ENCODE measurements at regions not wholly inside any gene's neighbourhood (a gene's known extent, or its start where the extent isn't known, plus 50 kb on each side); places are given as distances from the start of the nearest gene placed in this dataset.

GRCh38 chr5:20654746-20655145, 666.7 kb upstream of the CDH18 start:
- FAIRE-seq = no peak
- no peak for DNase-seq (ENCODE audit: insufficient read length, low spot score)
- no peak for TF ChIP-seq POLR2A (IDR thresholded peaks at IDR 0.05; ENCODE audit: low read depth, low read length)

GRCh38 chr5:20654033-20654432, 666.0 kb upstream of the CDH18 start:
- FAIRE-seq (no peak), DNase-seq (ENCODE audit: insufficient read length, low spot score) (no peak)
- no peak for TF ChIP-seq POLR2A (IDR thresholded peaks at IDR 0.05; ENCODE audit: low read depth, low read length)

GRCh38 chr5:20649966-20650365, 662.0 kb upstream of the CDH18 start:
- TF ChIP-seq POLR2A (IDR thresholded peaks at IDR 0.05; ENCODE audit: low read depth, low read length) = no peak
- DNase-seq (ENCODE audit: insufficient read length, low spot score) = no peak
- FAIRE-seq = no peak

GRCh38 chr5:20648981-20649380, 661.0 kb upstream of the CDH18 start:
- no peak for FAIRE-seq
- TF ChIP-seq POLR2A (IDR thresholded peaks at IDR 0.05; ENCODE audit: low read depth, low read length) = no peak
- no peak for DNase-seq (ENCODE audit: insufficient read length, low spot score)

- no peak for TF ChIP-seq POLR2A (IDR thresholded peaks at IDR 0.05; ENCODE audit: low read depth, low read length)
- FAIRE-seq = peak; percentile 58
- no peak for DNase-seq (ENCODE audit: insufficient read length, low spot score)
These were observed 648.7 kb upstream of the CDH18 start for GRCh38 chr5:20636686-20637085.

- DNase-seq (ENCODE audit: insufficient read length, low spot score) (no peak), FAIRE-seq (no peak)
- no peak for TF ChIP-seq POLR2A (IDR thresholded peaks at IDR 0.05; ENCODE audit: low read depth, low read length)
These were observed 631.6 kb upstream of the CDH18 start for GRCh38 chr5:20619591-20619990.

GRCh38 chr5:20618340-20618739, 630.3 kb upstream of the CDH18 start:
- TF ChIP-seq POLR2A (IDR thresholded peaks at IDR 0.05; ENCODE audit: low read depth, low read length) = no peak
- FAIRE-seq (no peak), DNase-seq (ENCODE audit: insufficient read length, low spot score) (no peak)

- FAIRE-seq (no peak), DNase-seq (ENCODE audit: insufficient read length, low spot score) (no peak)
- TF ChIP-seq POLR2A (IDR thresholded peaks at IDR 0.05; ENCODE audit: low read depth, low read length) = no peak
These were observed 629.8 kb upstream of the CDH18 start for GRCh38 chr5:20617841-20618240.

GRCh38 chr5:20615888-20616563, 628.0 kb upstream of the CDH18 start:
- no peak for TF ChIP-seq POLR2A (IDR thresholded peaks at IDR 0.05; ENCODE audit: low read depth, low read length)
- DNase-seq (ENCODE audit: insufficient read length, low spot score) (no peak), FAIRE-seq (no peak)

- DNase-seq (ENCODE audit: insufficient read length, low spot score) (no peak), FAIRE-seq (no peak)
- no peak for TF ChIP-seq POLR2A (IDR thresholded peaks at IDR 0.05; ENCODE audit: low read depth, low read length)
These were observed 623.6 kb upstream of the CDH18 start for GRCh38 chr5:20611620-20612019.

- TF ChIP-seq POLR2A (IDR thresholded peaks at IDR 0.05; ENCODE audit: low read depth, low read length) = no peak
- no peak for FAIRE-seq
These were observed 622.7 kb upstream of the CDH18 start for GRCh38 chr5:20610681-20611080.

GRCh38 chr5:20609126-20609525, 621.1 kb upstream of the CDH18 start:
- no peak for FAIRE-seq

More at GRCh38 chr5:20610681-20611080, 622.7 kb upstream of the CDH18 start:
- no peak for DNase-seq (ENCODE audit: insufficient read length, low spot score)

GRCh38 chr5:20608567-20608966, 620.6 kb upstream of the CDH18 start:
- FAIRE-seq (no peak), DNase-seq (ENCODE audit: insufficient read length, low spot score) (no peak)
- no peak for TF ChIP-seq POLR2A (IDR thresholded peaks at IDR 0.05; ENCODE audit: low read depth, low read length)

More at GRCh38 chr5:20609126-20609525, 621.1 kb upstream of the CDH18 start:
- no peak for DNase-seq (ENCODE audit: insufficient read length, low spot score)
- TF ChIP-seq POLR2A (IDR thresholded peaks at IDR 0.05; ENCODE audit: low read depth, low read length) = no peak

- TF ChIP-seq POLR2A (IDR thresholded peaks at IDR 0.05; ENCODE audit: low read depth, low read length) = no peak
- FAIRE-seq (no peak), DNase-seq (ENCODE audit: insufficient read length, low spot score) (no peak)
These were observed 617.9 kb upstream of the CDH18 start for GRCh38 chr5:20605732-20606525.

- FAIRE-seq = no peak
- TF ChIP-seq POLR2A (IDR thresholded peaks at IDR 0.05; ENCODE audit: low read depth, low read length) = no peak
- DNase-seq (ENCODE audit: insufficient read length, low spot score) = no peak
These were observed 617.0 kb upstream of the CDH18 start for GRCh38 chr5:20604992-20605391.
